H1 (cell line): ENCODE measurements at regions not wholly inside any gene's neighbourhood (a gene's known extent, or its start where the extent isn't known, plus 50 kb on each side); places are given as distances from the start of the nearest gene placed in this dataset.

Experiments
- CTCF ChIA-PET: fragments of 300-600 bp; sonication (Branson Sonifier 250); formaldehyde crosslinking; loops from one replicate; lab custom pipeline; 2021; ENCODE audit not compliant: partially characterized antibody; lab: Charles Lee
- POLR2A ChIA-PET: fragments of 300-600 bp; sonication (Branson Sonifier 250); formaldehyde crosslinking; loops from one replicate; lab custom pipeline; 2021; ENCODE audit warnings: inconsistent platforms; ENCODE audit not compliant: partially characterized antibody; lab: Charles Lee
- DNase-seq, 2 experiments: peaks; one replicate each; pipeline versions ENCODE4 v3.0.0 to v3.0.0-alpha.2; 2010 to 2022; ENCODE audit warnings: low spot score in 2 of 2, low read depth in 1 of 2, mixed read lengths in 1 of 2
- FAIRE-seq: peaks from 2 replicates; lab custom pipeline; 2011; peaks lifted over from hg19 to GRCh38; lab: Jason Lieb, UNC
- H2AFZ ChIP-seq: 2 replicates; pipeline ENCODE4 v1.8.1; 2012; ENCODE audit warnings: low read length, inconsistent platforms
- H2AK5ac ChIP-seq: 2 replicates; pipeline ENCODE4 v1.6.1; 2013; ENCODE audit warnings: low read depth, low read length
- H2BK120ac ChIP-seq: replicated peaks from 2 replicates; pipeline ENCODE3; 2013; ENCODE audit warnings: low read depth, low read length, inconsistent platforms
- H2BK12ac ChIP-seq: 2 replicates; pipeline ENCODE4 v1.6.1; 2013; ENCODE audit warnings: low read depth, low read length
- H2BK15ac ChIP-seq: 2 replicates; pipeline ENCODE4 v1.6.1; 2013; ENCODE audit warnings: low read length
- H2BK20ac ChIP-seq: 2 replicates; pipeline ENCODE4 v1.6.1; 2013; ENCODE audit warnings: low read length
- H2BK5ac ChIP-seq: 2 replicates; pipeline ENCODE4 v1.6.1; 2013; ENCODE audit warnings: low read depth, low read length
- H3K14ac ChIP-seq: 2 replicates; pipeline ENCODE4 v1.6.1; 2013; ENCODE audit warnings: inconsistent platforms; ENCODE audit not compliant: insufficient read length
- H3K18ac ChIP-seq: 2 replicates; pipeline ENCODE4 v1.6.1; 2013; ENCODE audit warnings: low read length; ENCODE audit errors: extremely low read depth
- H3K23ac ChIP-seq: 2 replicates; pipeline ENCODE4 v1.6.1; 2013; ENCODE audit warnings: inconsistent platforms; ENCODE audit not compliant: insufficient read length
- H3K23me2 ChIP-seq: 2 replicates; pipeline ENCODE4 v1.6.1; 2013; ENCODE audit warnings: low read depth, low read length
- H3K27ac ChIP-seq: 2 replicates; pipeline ENCODE4 v1.6.1; 2011; ENCODE audit warnings: low read depth, low read length, inconsistent platforms
- H3K27me3 ChIP-seq, 4 experiments: replicated peaks in 1 of 4; 1 replicate in 1 of 4; 2 replicates in 3 of 4; pipeline versions ENCODE4 v1.6.1 to v1.8.1; 2011 to 2013; ENCODE audit warnings: low read length in 3 of 4, mild to moderate bottlenecking in 3 of 4, inconsistent platforms in 2 of 4, mixed read lengths in 2 of 4, moderate library complexity in 1 of 4; ENCODE audit not compliant: control insufficient read depth in 3 of 4, insufficient read depth in 3 of 4; ENCODE audit errors: extremely low read depth in 1 of 4
- H3K36me3 ChIP-seq, 4 experiments: 2 replicates each; pipeline versions ENCODE4 v1.6.1 to v1.8.1; 2011 to 2013; ENCODE audit warnings: mild to moderate bottlenecking in 4 of 4, low read length in 3 of 4, moderate library complexity in 2 of 4, control low read depth in 1 of 4, inconsistent platforms in 1 of 4; ENCODE audit not compliant: insufficient read depth in 4 of 4, control insufficient read depth in 2 of 4
- H3K4ac ChIP-seq: replicated peaks from 2 replicates; pipeline ENCODE3; 2013; ENCODE audit warnings: low read length, low read depth, mixed read lengths, inconsistent platforms; ENCODE audit not compliant: insufficient read length
- H3K4me1 ChIP-seq, 4 experiments: replicated peaks in 1 of 4; 1 replicate in 1 of 4; 2 replicates in 3 of 4; pipeline versions ENCODE4 v1.6.1 to v1.8.1; 2011 to 2013; ENCODE audit warnings: low read length in 3 of 4, inconsistent platforms in 2 of 4, mixed read lengths in 1 of 4; ENCODE audit not compliant: insufficient read depth in 4 of 4, control insufficient read depth in 3 of 4
- H3K4me2 ChIP-seq, 2 experiments: 2 replicates each; pipeline versions ENCODE4 v1.6.1 to v1.8.1; 2011 to 2013; ENCODE audit warnings: low read depth in 2 of 2, low read length in 2 of 2, control low read depth in 1 of 2, inconsistent platforms in 1 of 2, mild to moderate bottlenecking in 1 of 2; ENCODE audit not compliant: insufficient read depth in 1 of 2
- H3K4me3 ChIP-seq, 4 experiments: fragments of 200-600, 300-600 bp in 1 of 4; sonication (generic), shearing (Covaris generic), sonication (Bioruptor Twin) in 1 of 4; 2 replicates each; pipeline versions ENCODE4 v1.5.1 to v1.8.1; 2011 to 2016; ENCODE audit warnings: low read length in 4 of 4, low read depth in 3 of 4, control low read depth in 2 of 4, inconsistent platforms in 2 of 4, mild to moderate bottlenecking in 2 of 4, mixed read lengths in 1 of 4, moderate library complexity in 1 of 4; ENCODE audit not compliant: insufficient read depth in 2 of 4; ENCODE audit errors: extremely low read depth in 1 of 4
- H3K56ac ChIP-seq: replicated peaks from 2 replicates; pipeline ENCODE3; 2013; ENCODE audit warnings: low read depth, mild to moderate bottlenecking, mixed read lengths, low read length, inconsistent platforms; ENCODE audit not compliant: insufficient read length
- H3K79me1 ChIP-seq: 2 replicates; pipeline ENCODE4 v1.6.1; 2013; ENCODE audit warnings: low read depth, low read length, control low read depth
- H3K79me2 ChIP-seq, 2 experiments: 2 replicates each; pipeline versions ENCODE4 v1.6.1 to v1.8.1; 2012 to 2013; ENCODE audit warnings: low read length in 2 of 2, mild to moderate bottlenecking in 2 of 2, inconsistent platforms in 1 of 2; ENCODE audit not compliant: insufficient read depth in 2 of 2, control insufficient read depth in 1 of 2
- H3K9ac ChIP-seq, 4 experiments: replicated peaks in 1 of 4; 1 replicate in 1 of 4; 2 replicates in 3 of 4; pipeline versions ENCODE4 v1.6.1 to v1.8.1; 2011 to 2013; ENCODE audit warnings: low read depth in 3 of 4, low read length in 3 of 4, control low read depth in 2 of 4, mild to moderate bottlenecking in 2 of 4, moderate library complexity in 2 of 4, inconsistent platforms in 1 of 4; ENCODE audit errors: extremely low read depth in 1 of 4
- H3K9me3 ChIP-seq, 2 experiments: 2 replicates each; pipeline versions ENCODE4 v1.6.1 to v1.8.1; 2012 to 2013; ENCODE audit warnings: mild to moderate bottlenecking in 2 of 2, moderate library complexity in 2 of 2, control low read depth in 1 of 2, inconsistent platforms in 1 of 2, low read depth in 1 of 2, low read length in 1 of 2, mixed read lengths in 1 of 2; ENCODE audit not compliant: insufficient read depth in 2 of 2
- H4K20me1 ChIP-seq, 2 experiments: replicated peaks in 1 of 2; 2 replicates each; pipeline versions ENCODE3 to v1.8.1; 2011 to 2013; ENCODE audit warnings: inconsistent platforms in 2 of 2, low read length in 2 of 2, mild to moderate bottlenecking in 1 of 2; ENCODE audit not compliant: insufficient read depth in 2 of 2, control insufficient read depth in 1 of 2
- H4K5ac ChIP-seq: 2 replicates; pipeline ENCODE4 v1.6.1; 2013; ENCODE audit warnings: low read length, low read depth, mixed read lengths, inconsistent platforms; ENCODE audit not compliant: insufficient read length
- H4K8ac ChIP-seq: 2 replicates; pipeline ENCODE4 v1.8.0; 2013; ENCODE audit warnings: mild to moderate bottlenecking, moderate library complexity, low read length, inconsistent platforms; ENCODE audit not compliant: insufficient read depth; ENCODE audit errors: extremely low read depth
- H4K91ac ChIP-seq: replicated peaks from 2 replicates; pipeline ENCODE3; 2013; ENCODE audit warnings: low read length, mixed read lengths, inconsistent platforms; ENCODE audit not compliant: insufficient read length
- ATF2 ChIP-seq: IDR thresholded peaks from 2 replicates; pipeline ENCODE4 v1.6.1; 2012; ENCODE audit warnings: low read length, inconsistent platforms
- ATF3 ChIP-seq: IDR thresholded peaks from 2 replicates; pipeline ENCODE4 v1.6.1; 2011; ENCODE audit warnings: low read depth, mild to moderate bottlenecking, low read length; ENCODE audit not compliant: insufficient read depth
- EGR1 ChIP-seq: IDR thresholded peaks from 2 replicates; pipeline ENCODE4 v1.6.1; 2011; ENCODE audit warnings: low read depth, low read length, borderline replicate concordance
- KDM4A ChIP-seq: IDR thresholded peaks from one replicate; pipeline ENCODE4 v1.7.1; 2012; ENCODE audit warnings: low read depth, mild to moderate bottlenecking, moderate library complexity, low read length, inconsistent platforms; ENCODE audit not compliant: severe bottlenecking
- RBBP5 ChIP-seq: IDR thresholded peaks from 2 replicates; pipeline ENCODE4 v1.7.1; 2012; ENCODE audit warnings: low read depth, mild to moderate bottlenecking, inconsistent platforms, low read length, moderate library complexity, borderline replicate concordance
- SP4 ChIP-seq: IDR thresholded peaks from 2 replicates; pipeline ENCODE4 v1.6.1; 2012; ENCODE audit warnings: low read length, inconsistent platforms
- TAF1 ChIP-seq: IDR thresholded peaks from 2 replicates; pipeline ENCODE4 v1.6.1; 2011; ENCODE audit warnings: mild to moderate bottlenecking, low read depth, low read length
- TAF7 ChIP-seq: optimal IDR thresholded peaks from 2 replicates; pipeline ENCODE3; 2011; ENCODE audit warnings: low read depth, mild to moderate bottlenecking, inconsistent platforms, low read length, moderate library complexity, borderline replicate concordance
- WGBS, 2 experiments: shearing (Covaris generic) in 1 of 2; methylation state at CpG; one replicate each; pipeline versions ENCODE4 v1.1.6 to v1.1.7; 2013 to 2015; ENCODE audit warnings: low lambda C conversion rate in 2 of 2, mixed read lengths in 2 of 2, inconsistent platforms in 1 of 2, low coverage in 1 of 2, missing lambda C conversion rate in 1 of 2; ENCODE audit not compliant: insufficient replicate concordance in 2 of 2, insufficient coverage in 1 of 2, insufficient read length in 1 of 2; ENCODE audit errors: extremely low coverage in 1 of 2, missing lambda C conversion rate in 1 of 2; 5-methylcytosine and 5-hydroxymethylcytosine counted together

GRCh38 chr7:156090988-156091387, 278.7 kb upstream of the SHH start:
- Histone ChIP-seq H2AFZ (no peak overlapping the region), H3K9me3 (no peaks in the 10 kb centered on the region), H3K23ac (no peak overlapping the region), H2BK15ac (no peak overlapping the region), H4K20me1 (no peaks in the 10 kb centered on the region), H3K4me2 (no peak overlapping the region), H2AK5ac (no peak overlapping the region), H3K27ac (no peak overlapping the region), H2BK12ac (no peak overlapping the region), H3K36me3 (no peaks in the 10 kb centered on the region), H3K9ac (no peak overlapping the region), H4K8ac (no peak overlapping the region), H2BK120ac (no peak overlapping the region), H2BK5ac (no peak overlapping the region), H3K18ac (no peak overlapping the region), H3K79me1 (no peaks in the 10 kb centered on the region), H3K4ac (no peak overlapping the region), H3K56ac (no peak overlapping the region), H3K14ac (no peak overlapping the region), H3K4me3 (no peak overlapping the region), H3K27me3 (no peaks in the 10 kb centered on the region), H2BK20ac (no peak overlapping the region), H3K79me2 (no peaks in the 10 kb centered on the region), H4K5ac (no peak overlapping the region), H4K91ac (no peak overlapping the region), H3K4me1 (peaks cover 0 to 4% (median 0%) of the 10 kb centered on the region in 4 experiments; a peak in 1 of 7 replicates), H3K23me2 (no peaks in the 10 kb centered on the region)
- CTCF ChIA-PET, result no interaction called here
- POLR2A ChIA-PET, result no interaction called here
- no peak for TF ChIP-seq KDM4A
- TF ChIP-seq RBBP5, result no peak
- TF ChIP-seq ATF2, result no peak
- TF ChIP-seq TAF7, result no peak
- TF ChIP-seq SP4, result no peak
- TF ChIP-seq EGR1, result no peak
- no peak for TF ChIP-seq TAF1
- TF ChIP-seq ATF3, result no peak
- 94% methylated on average over 6 of the region's 6 CpGs; no CpG with 5 or more reads in 1 of the 2 experiments for WGBS, 2 experiments
- DNase-seq (no peak), FAIRE-seq (no peak)
